OCI-LY7 (cell line): ENCODE measurements at regions not wholly inside any gene's neighbourhood (a gene's known extent, or its start where the extent isn't known, plus 50 kb on each side); places are given as distances from the start of the nearest gene placed in this dataset.

Source experiments
- BruUV-seq: library from RNA; stranded (reverse); fragments of 400-500 nt; replicated peaks from 2 replicates; lab custom pipeline; 2021; lab: Mats Ljungman, UMichigan
- CTCF ChIA-PET: fragments of 300-600 bp; sonication (Branson Sonifier 250); formaldehyde crosslinking; loops from one replicate; lab custom pipeline; 2022; ENCODE audit warnings: antibody characterized with exemption; ENCODE audit not compliant: unreplicated experiment; lab: Charles Lee
- POLR2A ChIA-PET: fragments of 300-600 bp; sonication (Branson Sonifier 250); formaldehyde crosslinking; loops from one replicate; lab custom pipeline; 2022; ENCODE audit warnings: antibody characterized with exemption; lab: Charles Lee
- DNase-seq: peaks from one replicate; pipeline ENCODE4 v3.0.0-alpha.2; 2015; ENCODE audit warnings: low spot score
- H2AFZ ChIP-seq: fragments of 200-600 bp; sonication (generic), shearing (Covaris generic); 2 replicates; pipeline ENCODE4 v1.6.1; 2014; ENCODE audit warnings: mild to moderate bottlenecking, antibody characterized with exemption, low read length, moderate library complexity
- H3K27ac ChIP-seq: fragments of 200-600 bp; sonication (generic); 2 replicates; pipeline ENCODE4 v1.5.1; 2014; ENCODE audit warnings: mixed run types, low read depth, mild to moderate bottlenecking, moderate library complexity, low read length, inconsistent platforms; ENCODE audit not compliant: poor library complexity, severe bottlenecking
- H3K36me3 ChIP-seq: fragments of 200-600 bp; sonication (generic); 2 replicates; pipeline ENCODE4 v1.6.1; 2014; ENCODE audit warnings: mild to moderate bottlenecking, antibody characterized with exemption, low read length, moderate library complexity, mixed read lengths; ENCODE audit not compliant: insufficient read depth
- H3K4me1 ChIP-seq: fragments of 200-600 bp; sonication (generic); 2 replicates; pipeline ENCODE4 v1.5.1; 2014; ENCODE audit warnings: mild to moderate bottlenecking, low read length; ENCODE audit not compliant: insufficient read depth, poor library complexity, severe bottlenecking
- H3K4me2 ChIP-seq: fragments of 200-600 bp; sonication (generic); 2 replicates; pipeline ENCODE4 v1.6.1; 2014; ENCODE audit warnings: mild to moderate bottlenecking, low read length
- H3K4me3 ChIP-seq: fragments of 200-600 bp; sonication (generic); 2 replicates; pipeline ENCODE4 v1.5.1; 2014; ENCODE audit warnings: mild to moderate bottlenecking, low read depth, low read length; ENCODE audit not compliant: poor library complexity, severe bottlenecking
- H3K79me2 ChIP-seq: fragments of 200-600 bp; sonication (generic); 2 replicates; pipeline ENCODE4 v1.6.1; 2016; ENCODE audit warnings: low read depth, mild to moderate bottlenecking, low read length, moderate library complexity, mixed read lengths; ENCODE audit not compliant: insufficient read depth
- H3K9me2 ChIP-seq: fragments of 200-600 bp; sonication (generic); 2 replicates; pipeline ENCODE4 v1.6.1; 2016; ENCODE audit warnings: mild to moderate bottlenecking, low read length, mixed read lengths; ENCODE audit not compliant: insufficient read depth
- H3K9me3 ChIP-seq: fragments of 200-600 bp; sonication (generic); 2 replicates; pipeline ENCODE4 v1.6.1; 2014; ENCODE audit warnings: mild to moderate bottlenecking, mixed run types, low read length, mixed read lengths
- H4K20me1 ChIP-seq: fragments of 200-600 bp; sonication (generic); 2 replicates; pipeline ENCODE4 v1.6.1; 2014; ENCODE audit warnings: mild to moderate bottlenecking, antibody characterized with exemption, low read length, moderate library complexity, mixed read lengths; ENCODE audit not compliant: insufficient read depth
- EZH2phosphoT487 ChIP-seq: fragments of 200-600 bp; sonication (generic); IDR thresholded peaks from 2 replicates; pipeline ENCODE4 v1.6.1; 2018; ENCODE audit warnings: low read depth, borderline replicate concordance, mild to moderate bottlenecking, mixed run types, antibody characterized with exemption, low read length, moderate library complexity, mixed read lengths
- intact Hi-C: fragments of 100-400 bp; cut with micrococcal nuclease; formaldehyde crosslinking; loops from one replicate; pipeline ENCODE4 v1.10.0; 2022; ENCODE audit not compliant: unreplicated experiment
- TF ChIP-seq, protein P1 (sequence below): fragments of 200-600 bp; sonication (generic); conservative IDR thresholded peaks from 2 replicates; pipeline ENCODE4 v1.5.1; 2014; ENCODE audit warnings: mild to moderate bottlenecking, antibody characterized with exemption, low read length, moderate library complexity, mixed read lengths

DNA sequence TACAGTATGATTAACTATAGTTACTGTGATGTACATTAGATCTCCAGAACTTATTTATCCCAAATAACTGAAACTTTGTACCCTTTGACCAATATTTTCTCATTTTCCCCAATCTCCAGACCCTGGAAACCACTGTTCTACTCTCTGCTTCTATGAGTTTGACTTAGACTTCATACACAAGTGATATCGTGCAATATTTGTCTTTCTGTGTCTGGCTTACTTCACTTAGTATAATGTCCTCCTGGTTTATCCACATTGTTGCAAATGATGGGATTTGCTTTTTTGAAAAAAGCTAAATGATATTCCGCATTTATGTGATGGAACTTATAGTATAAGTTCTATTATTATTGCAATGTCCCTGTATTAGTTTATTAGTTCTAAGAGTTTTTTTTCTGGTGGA, 81.8 kb upstream of the SOD3 start:
- no peaks in the 10 kb centered on the region for H3K36me3 ChIP-seq
- no peaks in the 10 kb centered on the region for H4K20me1 ChIP-seq
- DNase-seq, result no peak
- H3K4me1 ChIP-seq, result no peaks in the 10 kb centered on the region
- H3K4me3 ChIP-seq, result no peak overlapping the region
- H3K79me2 ChIP-seq, result no peaks in the 10 kb centered on the region
- no peaks in the 10 kb centered on the region for H3K9me2 ChIP-seq
- intact Hi-C loops, result no loop called here
- H3K9me3 ChIP-seq, result 0 out of 2 replicates have a peak, but pooled peaks cover 11% of the 10 kb centered on the region
- CTCF ChIA-PET, result no interaction called here
- H2AFZ ChIP-seq, result no peak overlapping the region
- H3K4me2 ChIP-seq, result no peak overlapping the region
- no peak for TF ChIP-seq EZH2phosphoT487
- TF ChIP-seq, protein P1, sequence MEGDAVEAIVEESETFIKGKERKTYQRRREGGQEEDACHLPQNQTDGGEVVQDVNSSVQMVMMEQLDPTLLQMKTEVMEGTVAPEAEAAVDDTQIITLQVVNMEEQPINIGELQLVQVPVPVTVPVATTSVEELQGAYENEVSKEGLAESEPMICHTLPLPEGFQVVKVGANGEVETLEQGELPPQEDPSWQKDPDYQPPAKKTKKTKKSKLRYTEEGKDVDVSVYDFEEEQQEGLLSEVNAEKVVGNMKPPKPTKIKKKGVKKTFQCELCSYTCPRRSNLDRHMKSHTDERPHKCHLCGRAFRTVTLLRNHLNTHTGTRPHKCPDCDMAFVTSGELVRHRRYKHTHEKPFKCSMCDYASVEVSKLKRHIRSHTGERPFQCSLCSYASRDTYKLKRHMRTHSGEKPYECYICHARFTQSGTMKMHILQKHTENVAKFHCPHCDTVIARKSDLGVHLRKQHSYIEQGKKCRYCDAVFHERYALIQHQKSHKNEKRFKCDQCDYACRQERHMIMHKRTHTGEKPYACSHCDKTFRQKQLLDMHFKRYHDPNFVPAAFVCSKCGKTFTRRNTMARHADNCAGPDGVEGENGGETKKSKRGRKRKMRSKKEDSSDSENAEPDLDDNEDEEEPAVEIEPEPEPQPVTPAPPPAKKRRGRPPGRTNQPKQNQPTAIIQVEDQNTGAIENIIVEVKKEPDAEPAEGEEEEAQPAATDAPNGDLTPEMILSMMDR, result no peak
- no peak overlapping the region for H3K27ac ChIP-seq
- POLR2A ChIA-PET, result interaction anchor here (0.5 kb wide), 1 partner anchor 31 kb away, joined by 3 read pairs; no protein-coding TSS in a partner anchor
- no TSS peak for BruUV-seq

DNA sequence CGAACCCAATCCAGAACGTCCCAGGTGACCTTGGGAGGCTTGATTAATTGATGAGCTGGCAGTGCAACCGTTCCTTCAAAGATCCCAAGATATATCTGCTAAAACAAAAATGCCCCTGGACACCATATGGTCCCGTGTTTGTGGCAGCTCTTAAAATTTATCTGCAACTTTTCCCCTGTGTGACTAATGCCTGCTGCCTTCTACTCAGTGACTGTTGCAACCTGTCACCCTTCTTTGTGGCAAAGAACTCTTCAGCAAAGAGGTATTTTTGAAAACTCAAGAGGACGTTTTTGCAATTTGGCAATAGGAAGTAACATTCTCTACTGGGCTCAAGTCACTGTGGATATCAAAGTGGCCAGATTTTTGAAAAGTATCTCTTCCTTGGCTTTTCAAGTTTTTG, 75.8 kb upstream of the SOD3 start:
- no peak overlapping the region for H3K27ac ChIP-seq
- intact Hi-C loops, result no loop called here
- H3K36me3 ChIP-seq, result no peaks in the 10 kb centered on the region
- no peaks in the 10 kb centered on the region for H4K20me1 ChIP-seq
- DNase-seq, result no peak
- H3K9me2 ChIP-seq, result no peaks in the 10 kb centered on the region
- CTCF ChIA-PET, result no interaction called here
- H3K4me1 ChIP-seq, result no peaks in the 10 kb centered on the region
- no peak overlapping the region for H2AFZ ChIP-seq
- BruUV-seq, result no TSS peak
- no peaks in the 10 kb centered on the region for H3K79me2 ChIP-seq
- POLR2A ChIA-PET, result no interaction called here
- H3K4me3 ChIP-seq, result no peak overlapping the region
- H3K4me2 ChIP-seq, result no peak overlapping the region
- 0 out of 2 replicates have a peak, but pooled peaks cover 11% of the 10 kb centered on the region for H3K9me3 ChIP-seq
- no peak for TF ChIP-seq EZH2phosphoT487
- TF ChIP-seq, protein P1, result no peak

DNA sequence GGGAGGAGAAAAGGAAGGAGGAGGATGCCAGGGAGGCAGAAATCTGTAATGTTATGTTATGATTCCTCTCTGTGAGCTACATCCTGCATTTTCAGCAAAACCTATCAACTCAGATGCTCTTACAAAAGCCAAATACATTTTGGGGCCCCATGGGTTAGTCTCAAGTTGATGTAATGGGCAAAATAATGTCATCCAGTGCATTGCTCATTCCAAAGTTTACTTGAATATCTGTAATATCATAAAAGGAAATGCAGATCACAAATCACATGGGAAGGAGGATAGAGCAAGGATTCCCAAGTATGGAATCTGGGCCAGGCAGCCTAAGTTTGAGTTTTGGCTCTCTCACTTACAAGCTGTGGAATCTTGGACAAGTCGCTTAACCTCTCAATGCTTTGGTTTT, 74.9 kb upstream of the SOD3 start:
- ChIA-PET POLR2A (interaction anchor here (0.6 kb wide), 1 partner anchor 208 kb away, joined by 4 read pairs; no protein-coding TSS in a partner anchor), CTCF (no interaction called here)
- H3K9me2 ChIP-seq, result no peaks in the 10 kb centered on the region
- intact Hi-C loops, result no loop called here
- no peak overlapping the region for H3K4me3 ChIP-seq
- no peak for DNase-seq
- no peaks in the 10 kb centered on the region for H3K36me3 ChIP-seq
- H3K4me2 ChIP-seq, result no peak overlapping the region
- H3K4me1 ChIP-seq, result no peaks in the 10 kb centered on the region
- BruUV-seq, result no TSS peak
- H3K9me3 ChIP-seq, result 0 out of 2 replicates have a peak, but pooled peaks cover 6% of the 10 kb centered on the region
- no peaks in the 10 kb centered on the region for H3K79me2 ChIP-seq
- H4K20me1 ChIP-seq, result no peaks in the 10 kb centered on the region
- TF ChIP-seq EZH2phosphoT487, result no peak
- H2AFZ ChIP-seq, result no peak overlapping the region
- H3K27ac ChIP-seq, result no peak overlapping the region
